Sciatic nerve (tissue), 2 donors: ENCODE measurements at regions not wholly inside any gene's neighbourhood (a gene's known extent, or its start where the extent isn't known, plus 50 kb on each side); places are given as distances from the start of the nearest gene placed in this dataset.
"Not testable (repeated sequence)": the region's sequence is repeated elsewhere in the genome, so short reads cannot be mapped to it uniquely, and the experiment has no call there.

Experiments used
- ATAC-seq: fragments of 200-7000 bp; cut with Tn5 transposase; one replicate; pipeline ENCODE4 v1.9.1; 2020; ENCODE audit warnings: mild to moderate bottlenecking, moderate library complexity
- DNase-seq: peaks from one replicate; pipeline ENCODE4 v3.0.0-alpha.2; 2020; ENCODE audit warnings: low spot score
- intact Hi-C: fragments of 100-400 bp; cut with DNase I; formaldehyde crosslinking; loops from one replicate; pipeline ENCODE4 v1.14.2; 2022
- donor health status: DM: no; HTN: no; CAD: no.
- donor health status: DM: no; HTN: no; CAD: no.

GRCh38 chr12:131636940-131637750 is 73.7 kb upstream of the SFSWAP start:
- no peak for DNase-seq
- intact Hi-C loops, result loop anchor here (5.0 kb wide), 1 partner anchor 1040 kb away; no protein-coding TSS in a partner anchor
- no peak for ATAC-seq

GRCh38 chr12:131637986-131638385 is 72.9 kb upstream of the SFSWAP start:
- ATAC-seq (no peak), DNase-seq (no peak)
- intact Hi-C loops, result loop anchor here (5.0 kb wide), 1 partner anchor 1041 kb away; no protein-coding TSS in a partner anchor

GRCh38 chr12:131639270-131639940 is 71.5 kb upstream of the SFSWAP start:
- intact Hi-C loops, result loop anchor here (5.0 kb wide), 1 partner anchor 1042 kb away; no protein-coding TSS in a partner anchor
- ATAC-seq (no peak), DNase-seq (no peak)

GRCh38 chr12:131640525-131640924 is 70.4 kb upstream of the SFSWAP start:
- ATAC-seq (no peak), DNase-seq (no peak)
- intact Hi-C loops, result loop anchor here (5.0 kb wide), 1 partner anchor 328 kb away; no protein-coding TSS in a partner anchor

- DNase-seq, result no peak
- no peak for ATAC-seq
- intact Hi-C loops, result loop anchor here (5.0 kb wide), 1 partner anchor 329 kb away; no protein-coding TSS in a partner anchor
Observed at GRCh38 chr12:131641315-131641714, 69.6 kb upstream of the SFSWAP start.

- ATAC-seq (no peak), DNase-seq (no peak)
- intact Hi-C loops, result loop anchor here (5.0 kb wide), 1 partner anchor 330 kb away; no protein-coding TSS in a partner anchor
Observed at GRCh38 chr12:131642101-131642540, 68.8 kb upstream of the SFSWAP start.

- ATAC-seq (no peak), DNase-seq (no peak)
- intact Hi-C loops, result loop anchor here (5.0 kb wide), 1 partner anchor 330 kb away; no protein-coding TSS in a partner anchor
Observed at GRCh38 chr12:131642771-131643170, 68.1 kb upstream of the SFSWAP start.

- DNase-seq (no peak), ATAC-seq (no peak)
- intact Hi-C loops, result loop anchor here (5.0 kb wide), 1 partner anchor 332 kb away; no protein-coding TSS in a partner anchor
Observed at GRCh38 chr12:131643631-131644452, 67.0 kb upstream of the SFSWAP start.

- intact Hi-C loops, result loop anchor here (5.0 kb wide), 1 partner anchor 332 kb away; no protein-coding TSS in a partner anchor
- ATAC-seq (no peak), DNase-seq (no peak)
Observed at GRCh38 chr12:131644481-131644880, 66.4 kb upstream of the SFSWAP start.

GRCh38 chr12:131644917-131645316 is 66.0 kb upstream of the SFSWAP start:
- not testable (repeated sequence) for DNase-seq, ATAC-seq
- intact Hi-C loops, result loop anchor here (5.0 kb wide), 1 partner anchor 333 kb away; no protein-coding TSS in a partner anchor

- ATAC-seq, DNase-seq, intact Hi-C loops: not testable (repeated sequence)
Observed at GRCh38 chr12:131645557-131645956, 65.3 kb upstream of the SFSWAP start.

GRCh38 chr12:131646444-131646843 is 64.4 kb upstream of the SFSWAP start:
- DNase-seq, ATAC-seq, intact Hi-C loops: not testable (repeated sequence)

GRCh38 chr12:131647667-131648066 is 63.2 kb upstream of the SFSWAP start:
- intact Hi-C loops, result no loop called here
- ATAC-seq, result no peak

GRCh38 chr12:131655469-131656174 is 55.3 kb upstream of the SFSWAP start:
- intact Hi-C loops, DNase-seq, ATAC-seq: not testable (repeated sequence)

More at GRCh38 chr12:131647667-131648066, 63.2 kb upstream of the SFSWAP start:
- no peak for DNase-seq

GRCh38 chr12:131656796-131657195 is 54.1 kb upstream of the SFSWAP start:
- intact Hi-C loops, DNase-seq, ATAC-seq: not testable (repeated sequence)

- intact Hi-C loops, ATAC-seq, DNase-seq: not testable (repeated sequence)
Observed at GRCh38 chr12:131658605-131659004, 52.3 kb upstream of the SFSWAP start.

GRCh38 chr12:131659484-131659883 is 51.4 kb upstream of the SFSWAP start:
- not testable (repeated sequence) for ATAC-seq, DNase-seq

GRCh38 chr12:131659976-131660375 is 50.9 kb upstream of the SFSWAP start:
- DNase-seq (peak; percentile 10), ATAC-seq (peak; percentile 11)
- intact Hi-C loops, result not testable (repeated sequence)

More at GRCh38 chr12:131659484-131659883, 51.4 kb upstream of the SFSWAP start:
- intact Hi-C loops, result not testable (repeated sequence)
